Hematopoietic multipotent progenitor cell treated with erythropoietin and hydrocortisone succinate and interleukin-3 and kit ligand, for 8 days (in vitro differentiated cells): ENCODE measurements at regions not wholly inside any gene's neighbourhood (a gene's known extent, or its start where the extent isn't known, plus 50 kb on each side); places are given as distances from the start of the nearest gene placed in this dataset.
"Not testable (repeated sequence)": the region's sequence is repeated elsewhere in the genome, so short reads cannot be mapped to it uniquely, and the experiment has no call there.

ENCODE experiments used
- DNase-seq: peaks from one replicate; pipeline ENCODE4 v3.0.0-alpha.2; 2015

GRCh38 chr3:153448151-153448829, 286.3 kb downstream of the RAP2B start:
- no peak for DNase-seq

GRCh38 chr3:153456833-153457545, 295.0 kb downstream of the RAP2B start:
- no peak for DNase-seq

- no peak for DNase-seq
Observed at GRCh38 chr3:153458881-153459280, 296.9 kb downstream of the RAP2B start.

- DNase-seq: no peak
Observed at GRCh38 chr3:153462545-153462944, 300.5 kb downstream of the RAP2B start.

- no peak for DNase-seq
Observed at GRCh38 chr3:153463895-153464294, 301.9 kb downstream of the RAP2B start.

GRCh38 chr3:153469162-153469561, 307.1 kb downstream of the RAP2B start:
- no peak for DNase-seq

- no peak for DNase-seq
Observed at GRCh38 chr3:153484842-153485241, 322.8 kb downstream of the RAP2B start.

- no peak for DNase-seq
Observed at GRCh38 chr3:153495422-153495821, 333.4 kb downstream of the RAP2B start.

GRCh38 chr3:153502682-153503081, 340.7 kb downstream of the RAP2B start:
- DNase-seq: no peak

GRCh38 chr3:153503873-153504272, 341.8 kb downstream of the RAP2B start:
- DNase-seq: no peak

GRCh38 chr3:153506205-153506604, 344.2 kb downstream of the RAP2B start:
- not testable (repeated sequence) for DNase-seq

- DNase-seq: not testable (repeated sequence)
Observed at GRCh38 chr3:153506686-153507085, 344.7 kb downstream of the RAP2B start.

- DNase-seq: peak; percentile 3
Observed at GRCh38 chr3:153513236-153513635, 351.2 kb downstream of the RAP2B start.

- DNase-seq: no peak
Observed at GRCh38 chr3:153528473-153528872, 366.4 kb downstream of the RAP2B start.

GRCh38 chr3:153539263-153539662, 377.2 kb downstream of the RAP2B start:
- DNase-seq: no peak

GRCh38 chr3:153545471-153545870, 383.4 kb downstream of the RAP2B start:
- DNase-seq: no peak

- no peak for DNase-seq
Observed at GRCh38 chr3:153547970-153548369, 385.9 kb downstream of the RAP2B start.

- not testable (repeated sequence) for DNase-seq
Observed at GRCh38 chr3:153549686-153550085, 387.7 kb downstream of the RAP2B start.

- no peak for DNase-seq
Observed at GRCh38 chr3:153551536-153552285, 389.7 kb downstream of the RAP2B start.

GRCh38 chr3:153552887-153553604, 391.0 kb downstream of the RAP2B start:
- no peak for DNase-seq

- no peak for DNase-seq
Observed at GRCh38 chr3:153553605-153553945, 391.5 kb downstream of the RAP2B start.

- no peak for DNase-seq
Observed at GRCh38 chr3:153555919-153556318, 393.9 kb downstream of the RAP2B start.

GRCh38 chr3:153559366-153559765, 397.3 kb downstream of the RAP2B start:
- not testable (repeated sequence) for DNase-seq
